CD4-positive, alpha-beta memory T cell (primary cell): ENCODE measurements at regions not wholly inside any gene's neighbourhood (a gene's known extent, or its start where the extent isn't known, plus 50 kb on each side); places are given as distances from the start of the nearest gene placed in this dataset.

Experiments
- CTCF ChIA-PET: fragments of 350-600 bp; sonication (Branson Sonifier 250); formaldehyde crosslinking; loops from one replicate; lab custom pipeline; 2021; ENCODE audit warnings: inconsistent platforms; ENCODE audit not compliant: partially characterized antibody; lab: Charles Lee
- POLR2A ChIA-PET: fragments of 350-600 bp; sonication (Branson Sonifier 250); formaldehyde crosslinking; loops from one replicate; lab custom pipeline; 2021; ENCODE audit not compliant: partially characterized antibody; lab: Charles Lee
- DNase-seq, 5 donors: peaks; one replicate each; pipeline versions ENCODE4 v3.0.0 to v3.0.0-alpha.2; 2020 to 2022; ENCODE audit warnings: mixed read lengths in 1 of 5
- H3K27ac ChIP-seq: one replicate; pipeline ENCODE4 v1.7.0; 2013; ENCODE audit warnings: low read depth, low read length
- H3K27me3 ChIP-seq: 2 replicates; pipeline ENCODE4 v1.7.0; 2013; ENCODE audit warnings: mild to moderate bottlenecking, low read length, moderate library complexity; ENCODE audit not compliant: insufficient read depth
- H3K36me3 ChIP-seq: 2 replicates; pipeline ENCODE4 v1.7.0; 2013; ENCODE audit warnings: mild to moderate bottlenecking, low read length, moderate library complexity; ENCODE audit not compliant: insufficient read depth
- H3K4me1 ChIP-seq: 2 replicates; pipeline ENCODE4 v1.7.0; 2013; ENCODE audit warnings: mild to moderate bottlenecking, low read length, moderate library complexity; ENCODE audit not compliant: insufficient read depth
- H3K4me3 ChIP-seq, 2 donors: one replicate each; pipeline ENCODE4 v1.7.0; 2013; ENCODE audit warnings: low read length in 2 of 2, mild to moderate bottlenecking in 1 of 2
- H3K9me3 ChIP-seq, 2 donors: one replicate each; pipeline ENCODE4 v1.7.0; 2013; ENCODE audit warnings: low read length in 2 of 2, control low read depth in 1 of 2; ENCODE audit not compliant: control insufficient read depth in 1 of 2
- H3K27ac Mint-ChIP-seq, 7 donors: one replicate each; pipeline ENCODE4 v1.8.0; 2020 to 2021; ENCODE audit warnings: mixed read lengths in 7 of 7, mild to moderate bottlenecking in 6 of 7, inconsistent platforms in 3 of 7, moderate library complexity in 3 of 7
- H3K27me3 Mint-ChIP-seq, 2 donors: one replicate each; pipeline ENCODE4 v1.8.0; 2020 to 2021; ENCODE audit warnings: mixed read lengths in 2 of 2
- H3K36me3 Mint-ChIP-seq, 2 donors: one replicate each; pipeline ENCODE4 v1.8.0; 2020 to 2021; ENCODE audit warnings: mixed read lengths in 2 of 2, inconsistent platforms in 1 of 2, mild to moderate bottlenecking in 1 of 2
- H3K4me1 Mint-ChIP-seq, 4 donors: one replicate each; pipeline ENCODE4 v1.8.0; 2020 to 2021; ENCODE audit warnings: mixed read lengths in 4 of 4, mild to moderate bottlenecking in 1 of 4
- H3K4me3 Mint-ChIP-seq, 8 donors: one replicate each; pipeline ENCODE4 v1.8.0; 2020 to 2021; ENCODE audit warnings: mixed read lengths in 8 of 8, mild to moderate bottlenecking in 7 of 8, moderate library complexity in 6 of 8, inconsistent platforms in 3 of 8
- H3K9me3 Mint-ChIP-seq, 8 donors: one replicate each; pipeline ENCODE4 v1.8.0; 2020 to 2021; ENCODE audit warnings: mixed read lengths in 8 of 8, mild to moderate bottlenecking in 5 of 8, inconsistent platforms in 3 of 8, moderate library complexity in 1 of 8
- intact Hi-C: fragments of 100-400 bp; cut with micrococcal nuclease; formaldehyde crosslinking; loops from one replicate; pipeline ENCODE4 v1.15.1; 2023

DNA sequence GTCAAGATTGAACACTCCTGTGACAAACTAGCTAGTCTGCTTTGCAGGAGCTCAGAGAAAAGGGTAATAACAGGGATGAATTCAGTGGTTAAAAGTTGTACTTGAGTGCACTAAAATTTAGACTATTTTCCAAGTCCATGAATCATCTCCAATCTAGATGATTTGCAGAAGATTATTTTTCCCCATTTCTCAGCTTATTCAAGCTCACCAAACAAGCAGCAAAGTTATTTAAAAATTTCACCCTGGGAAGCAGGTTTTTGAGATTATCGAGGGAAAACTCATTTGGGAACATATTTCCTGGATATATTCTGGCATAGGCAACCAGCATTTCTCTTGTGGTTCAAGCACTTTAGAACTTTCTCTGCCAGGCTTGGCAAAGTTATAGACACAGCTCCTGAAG, 311.4 kb downstream of the TLE1 start:
- H3K27ac Mint-ChIP-seq, result no peak overlapping the region
- intact Hi-C loops, result no loop called here

GRCh38 chr9:81377320-81377719, 312.0 kb downstream of the TLE1 start:
- DNase-seq, result no peak
- no peaks in the 10 kb centered on the region for H3K27me3 Mint-ChIP-seq
- no peaks in the 10 kb centered on the region for H3K36me3 Mint-ChIP-seq
- no peaks in the 10 kb centered on the region for H3K9me3 ChIP-seq
- no peaks in the 10 kb centered on the region for H3K4me1 Mint-ChIP-seq
- H3K4me1 ChIP-seq, result no peaks in the 10 kb centered on the region
- intact Hi-C loops, result no loop called here
- H3K4me3 Mint-ChIP-seq, result no peak overlapping the region
- H3K36me3 ChIP-seq, result no peaks in the 10 kb centered on the region
- no peak overlapping the region for H3K27ac ChIP-seq
- no peak overlapping the region for H3K27ac Mint-ChIP-seq
- H3K27me3 ChIP-seq, result no peaks in the 10 kb centered on the region
- no peak overlapping the region for H3K4me3 ChIP-seq
- CTCF ChIA-PET, result no interaction called here
- peaks cover 0 to 12% (median 4%) of the 10 kb centered on the region in 8 donors for H3K9me3 Mint-ChIP-seq
- POLR2A ChIA-PET, result no interaction called here

More for the DNA sequence above, 311.4 kb downstream of the TLE1 start:
- POLR2A ChIA-PET, result no interaction called here
- peaks cover 0 to 12% (median 5%) of the 10 kb centered on the region in 8 donors for H3K9me3 Mint-ChIP-seq
- H3K9me3 ChIP-seq, result no peaks in the 10 kb centered on the region
- H3K4me1 ChIP-seq, result no peaks in the 10 kb centered on the region
- no peak overlapping the region for H3K4me3 Mint-ChIP-seq
- H3K4me3 ChIP-seq, result no peak overlapping the region
- H3K36me3 Mint-ChIP-seq, result no peaks in the 10 kb centered on the region
- no peaks in the 10 kb centered on the region for H3K36me3 ChIP-seq
- CTCF ChIA-PET, result no interaction called here
- H3K27me3 ChIP-seq, result no peaks in the 10 kb centered on the region
- no peak overlapping the region for H3K27ac ChIP-seq
- no peaks in the 10 kb centered on the region for H3K27me3 Mint-ChIP-seq
- no peak for DNase-seq
- H3K4me1 Mint-ChIP-seq, result no peaks in the 10 kb centered on the region

DNA sequence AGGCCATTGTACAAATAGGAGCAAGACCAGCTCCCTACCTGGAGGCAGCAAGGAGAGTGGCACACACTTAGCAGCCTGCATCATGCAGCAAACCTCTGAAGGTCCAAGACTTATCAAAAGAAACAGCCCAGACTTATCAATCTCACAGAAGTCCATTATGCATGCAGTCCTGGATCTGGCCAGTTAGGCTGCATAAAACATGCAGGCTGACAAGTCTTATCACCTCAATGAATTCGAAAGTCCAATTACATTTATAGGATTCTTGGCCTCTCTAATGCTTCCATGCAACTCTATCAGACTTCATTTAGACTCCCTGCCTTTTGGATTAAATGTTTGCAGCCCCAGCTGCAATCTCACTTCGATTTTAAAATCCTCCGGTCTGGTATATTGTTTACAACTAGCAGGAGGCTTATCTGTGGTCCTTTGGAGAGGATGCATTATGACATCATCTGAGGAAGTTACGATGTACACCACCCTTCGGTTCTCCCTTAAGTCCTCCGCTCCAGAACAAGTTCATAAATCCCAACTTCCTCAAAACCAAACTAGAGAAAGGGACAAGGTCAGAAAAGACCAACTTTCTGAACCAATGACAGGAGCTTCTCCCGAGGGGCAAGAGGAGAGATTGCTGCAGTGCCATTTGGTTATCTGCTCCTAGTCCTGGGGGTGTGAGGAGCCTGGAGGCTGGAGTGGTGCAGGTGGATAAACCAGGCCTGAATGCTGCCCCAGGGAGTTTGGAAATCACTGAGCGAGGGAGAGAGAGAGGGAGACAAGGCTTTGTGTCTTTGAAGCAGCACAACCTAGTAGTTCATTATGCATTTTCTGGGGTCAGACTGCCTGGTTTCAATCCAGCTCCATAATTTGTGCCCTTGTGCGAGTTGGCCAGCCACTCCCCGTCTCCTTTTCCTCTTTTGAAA, 313.9 kb downstream of the TLE1 start:
- Histone ChIP-seq H3K27ac (no peak overlapping the region), H3K4me3 (no peak overlapping the region), H3K27me3 (no peaks in the 10 kb centered on the region), H3K36me3 (no peaks in the 10 kb centered on the region), H3K9me3 (no peaks in the 10 kb centered on the region), H3K4me1 (no peaks in the 10 kb centered on the region)
- ChIA-PET POLR2A (no interaction called here), CTCF (no interaction called here)
- no peaks in the 10 kb centered on the region for H3K4me1 Mint-ChIP-seq
- intact Hi-C loops, result no loop called here
- no peak for DNase-seq
- no peaks in the 10 kb centered on the region for H3K27me3 Mint-ChIP-seq
- H3K4me3 Mint-ChIP-seq, result no peak overlapping the region
- H3K36me3 Mint-ChIP-seq, result no peaks in the 10 kb centered on the region
- H3K27ac Mint-ChIP-seq, result no peak overlapping the region
- H3K9me3 Mint-ChIP-seq, result peaks cover 0 to 9% (median 4%) of the 10 kb centered on the region in 8 donors

DNA sequence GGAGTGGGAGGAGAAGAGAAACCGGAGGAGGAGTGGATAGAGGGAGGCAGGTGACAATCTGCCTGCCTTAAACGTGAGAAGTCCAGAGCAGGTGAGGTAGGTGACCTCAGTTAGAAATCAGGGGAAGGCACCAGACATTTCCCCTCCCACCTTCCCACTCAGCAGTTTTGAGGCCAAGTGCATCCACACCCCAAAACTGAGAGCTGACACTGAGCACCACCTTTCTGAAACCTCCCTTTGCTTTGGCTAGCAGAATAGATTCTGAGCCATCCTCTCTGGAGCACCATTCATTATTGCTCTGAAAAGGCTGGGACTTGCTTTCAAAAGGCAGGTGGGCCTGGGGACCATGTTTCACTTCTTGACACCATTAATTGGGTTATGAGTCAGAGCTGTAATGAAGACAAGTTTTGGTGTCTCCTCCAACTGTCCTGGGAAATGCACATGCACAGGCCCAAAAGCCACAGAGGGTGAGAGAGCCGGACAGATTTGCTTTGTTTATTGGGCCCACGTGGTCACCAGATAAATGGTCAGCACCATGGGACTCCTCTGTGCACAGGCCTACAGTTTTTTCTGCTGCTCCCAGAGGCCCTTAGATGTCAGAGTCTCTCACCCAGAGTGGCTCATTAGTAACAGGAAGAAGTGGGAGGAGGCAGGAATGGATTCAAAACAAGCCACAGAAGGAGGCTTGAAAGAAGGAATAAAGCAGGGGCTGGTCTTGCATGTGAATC, 314.7 kb downstream of the TLE1 start:
- DNase-seq, result no peak
- intact Hi-C loops, result no loop called here
- Mint-ChIP-seq H3K4me1 (no peaks in the 10 kb centered on the region), H3K9me3 (peaks cover 0 to 9% (median 4%) of the 10 kb centered on the region in 8 donors), H3K27ac (no peak overlapping the region), H3K4me3 (no peak overlapping the region), H3K27me3 (no peaks in the 10 kb centered on the region), H3K36me3 (no peaks in the 10 kb centered on the region)
- ChIA-PET POLR2A (no interaction called here), CTCF (no interaction called here)
- H3K4me1 ChIP-seq, result no peaks in the 10 kb centered on the region
- H3K27ac ChIP-seq, result no peak overlapping the region
- no peaks in the 10 kb centered on the region for H3K27me3 ChIP-seq
- no peak overlapping the region for H3K4me3 ChIP-seq
- H3K9me3 ChIP-seq, result no peaks in the 10 kb centered on the region
- H3K36me3 ChIP-seq, result no peaks in the 10 kb centered on the region

DNA sequence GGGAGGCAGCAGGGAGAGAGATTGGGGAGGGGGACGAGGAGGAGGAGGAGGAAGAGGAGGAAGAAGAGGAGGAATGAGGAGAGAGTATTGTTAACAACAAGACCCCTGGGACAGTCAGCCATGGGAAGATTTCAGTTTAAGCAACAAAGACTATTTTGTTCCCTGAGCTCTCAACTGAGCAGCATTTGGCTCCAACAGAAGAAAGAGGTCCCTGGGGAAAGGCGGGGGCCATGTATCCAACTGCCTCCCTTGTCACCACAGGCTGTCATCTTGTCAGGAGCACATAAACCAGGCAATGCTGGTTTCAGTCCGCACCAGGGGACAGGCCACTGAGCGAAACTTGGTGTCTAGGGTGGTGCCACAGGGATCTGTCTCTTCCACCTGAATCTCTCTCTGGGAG, 316.1 kb downstream of the TLE1 start:
- Histone ChIP-seq H3K4me3 (no peak overlapping the region), H3K27ac (no peak overlapping the region), H3K36me3 (no peaks in the 10 kb centered on the region), H3K27me3 (no peaks in the 10 kb centered on the region), H3K9me3 (no peaks in the 10 kb centered on the region), H3K4me1 (no peaks in the 10 kb centered on the region)
- ChIA-PET CTCF (no interaction called here), POLR2A (no interaction called here)
- Mint-ChIP-seq H3K36me3 (no peaks in the 10 kb centered on the region), H3K27ac (no peak overlapping the region), H3K9me3 (peaks cover 0 to 7% (median 4%) of the 10 kb centered on the region in 8 donors), H3K4me1 (no peaks in the 10 kb centered on the region), H3K4me3 (no peak overlapping the region), H3K27me3 (no peaks in the 10 kb centered on the region)
- DNase-seq, result no peak
- intact Hi-C loops, result no loop called here

DNA sequence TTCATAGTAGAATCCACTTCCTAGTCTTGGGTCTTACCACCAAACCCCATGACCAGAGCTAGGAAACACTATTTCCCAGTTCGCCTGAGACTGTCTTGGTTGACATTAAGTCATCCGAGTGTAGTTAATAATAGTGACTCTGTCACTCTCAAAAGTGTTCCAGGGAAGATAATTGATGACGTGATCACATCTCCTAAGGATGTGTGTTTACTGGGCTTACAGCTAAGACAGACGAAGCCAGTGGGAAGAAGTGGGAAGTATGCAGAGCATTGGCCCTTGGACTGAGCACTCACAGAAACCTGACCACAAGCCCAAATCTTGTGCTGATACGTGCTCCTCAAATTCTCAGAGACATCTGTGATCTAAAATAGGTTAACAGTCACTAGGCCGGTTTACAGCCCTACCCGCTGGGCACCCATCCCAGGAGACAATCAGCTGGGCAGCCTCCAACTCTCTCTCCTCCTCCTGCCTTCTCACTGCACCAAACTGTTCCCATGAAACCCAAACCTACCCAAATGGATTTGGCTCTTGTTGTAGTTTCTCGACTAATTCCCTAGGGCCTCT, 316.6 kb downstream of the TLE1 start:
- no peaks in the 10 kb centered on the region for H3K4me1 Mint-ChIP-seq
- POLR2A ChIA-PET, result no interaction called here
- no peaks in the 10 kb centered on the region for H3K27me3 ChIP-seq
- no peak overlapping the region for H3K27ac ChIP-seq
- H3K27me3 Mint-ChIP-seq, result no peaks in the 10 kb centered on the region
- H3K27ac Mint-ChIP-seq, result no peak overlapping the region
- CTCF ChIA-PET, result no interaction called here
- H3K36me3 Mint-ChIP-seq, result no peaks in the 10 kb centered on the region
- intact Hi-C loops, result no loop called here
- H3K4me3 ChIP-seq, result no peak overlapping the region
- H3K4me3 Mint-ChIP-seq, result no peak overlapping the region
- no peaks in the 10 kb centered on the region for H3K36me3 ChIP-seq
- no peak for DNase-seq
- no peaks in the 10 kb centered on the region for H3K4me1 ChIP-seq
- H3K9me3 Mint-ChIP-seq, result peaks cover 0 to 7% (median 4%) of the 10 kb centered on the region in 8 donors
- no peaks in the 10 kb centered on the region for H3K9me3 ChIP-seq

DNA sequence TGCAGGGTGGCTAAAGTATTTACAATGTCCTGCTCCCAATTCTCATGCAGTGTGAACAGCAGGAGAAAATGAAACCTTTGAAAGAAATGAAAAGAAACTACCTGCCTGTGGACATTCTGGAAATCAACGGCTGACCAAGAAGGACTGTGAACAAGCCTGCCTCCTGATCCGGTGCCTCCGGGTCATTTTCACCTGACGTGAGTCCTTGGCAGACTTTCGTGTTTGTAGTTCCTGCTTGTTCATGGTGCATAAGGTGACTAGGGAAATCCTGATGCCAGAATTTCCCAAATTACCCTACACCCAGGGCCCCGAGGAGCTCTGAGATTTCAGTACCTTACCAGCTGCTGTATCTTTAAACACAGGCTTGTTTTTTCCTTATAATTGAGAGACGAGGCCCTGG, 317.5 kb downstream of the TLE1 start:
- Histone ChIP-seq H3K4me1 (no peaks in the 10 kb centered on the region), H3K27ac (no peak overlapping the region), H3K4me3 (no peak overlapping the region), H3K36me3 (no peaks in the 10 kb centered on the region), H3K9me3 (no peaks in the 10 kb centered on the region), H3K27me3 (no peaks in the 10 kb centered on the region)
- ChIA-PET CTCF (no interaction called here), POLR2A (no interaction called here)
- Mint-ChIP-seq H3K9me3 (peaks cover 4 to 12% (median 8%) of the 10 kb centered on the region in 8 donors), H3K27me3 (no peaks in the 10 kb centered on the region), H3K4me3 (no peak overlapping the region), H3K36me3 (no peaks in the 10 kb centered on the region), H3K27ac (no peak overlapping the region), H3K4me1 (no peaks in the 10 kb centered on the region)
- no peak for DNase-seq
- intact Hi-C loops, result no loop called here
